Umbilical cord (tissue), 1 donor: ENCODE measurements at regions not wholly inside any gene's neighbourhood (a gene's known extent, or its start where the extent isn't known, plus 50 kb on each side); places are given as distances from the start of the nearest gene placed in this dataset.
"Not testable (repeated sequence)": the region's sequence is repeated elsewhere in the genome, so short reads cannot be mapped to it uniquely, and the experiment has no call there.

ENCODE experiments used
- DNase-seq: peaks from one replicate; pipeline ENCODE4 v3.0.0-alpha.2; 2015; ENCODE audit warnings: low spot score

DNA sequence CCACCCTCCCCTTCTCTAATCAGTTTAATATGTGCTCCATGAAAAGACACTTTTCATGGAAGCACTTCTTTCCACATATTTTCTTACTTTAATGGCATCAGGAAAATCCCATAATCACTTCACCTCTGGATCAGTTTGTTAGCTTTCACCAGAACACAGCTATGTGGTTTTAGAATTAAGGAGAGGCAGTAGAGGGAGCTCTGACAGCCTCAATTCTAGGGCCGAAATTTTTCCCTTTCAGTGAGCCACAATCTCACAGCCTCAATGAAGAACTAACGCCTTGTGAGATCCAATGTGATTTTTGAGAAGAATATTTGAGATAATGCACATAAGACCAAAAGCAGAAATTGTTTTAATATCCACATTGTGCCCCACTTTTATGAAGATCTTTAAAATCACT is 1494.0 kb upstream of the CDH8 start:
- peak; percentile 19 for DNase-seq

DNA sequence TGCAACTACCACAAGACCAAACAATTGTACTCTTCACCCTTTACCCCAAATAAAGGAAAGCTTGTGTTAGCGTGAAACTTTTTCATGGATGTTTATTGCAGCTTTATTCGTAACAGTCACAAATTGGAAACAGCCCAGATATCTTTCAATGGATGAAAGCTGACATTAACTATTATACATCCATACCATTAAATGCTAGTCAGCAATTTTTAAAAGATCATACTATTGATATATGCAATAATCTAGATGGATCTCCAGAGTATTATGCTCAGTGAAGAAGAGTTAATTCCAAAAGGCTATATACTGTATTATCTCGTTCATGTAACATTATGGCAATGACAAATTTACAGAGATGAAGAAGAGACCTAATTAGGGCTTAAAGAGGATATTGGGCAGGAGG is 1491.2 kb upstream of the CDH8 start:
- no peak for DNase-seq

DNA sequence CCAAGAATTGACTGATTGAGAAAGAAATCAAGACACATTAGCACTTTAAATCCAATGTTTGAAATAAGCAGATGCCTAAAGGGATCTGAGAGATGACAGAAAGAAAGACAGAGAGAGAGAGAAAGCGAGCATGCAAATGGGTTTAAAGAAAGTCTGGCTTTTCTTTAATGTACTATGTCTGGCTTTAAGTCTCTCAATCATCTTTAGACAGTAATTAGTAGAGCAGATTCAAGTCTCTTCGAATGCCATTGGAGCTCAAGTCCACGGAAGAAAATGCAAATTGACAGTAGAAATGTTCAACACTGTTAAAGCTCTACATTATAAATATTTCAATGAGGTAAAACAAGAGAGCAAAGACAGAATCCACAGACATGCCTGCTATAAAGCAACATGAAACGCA is 1480.2 kb upstream of the CDH8 start:
- DNase-seq: no peak

DNA sequence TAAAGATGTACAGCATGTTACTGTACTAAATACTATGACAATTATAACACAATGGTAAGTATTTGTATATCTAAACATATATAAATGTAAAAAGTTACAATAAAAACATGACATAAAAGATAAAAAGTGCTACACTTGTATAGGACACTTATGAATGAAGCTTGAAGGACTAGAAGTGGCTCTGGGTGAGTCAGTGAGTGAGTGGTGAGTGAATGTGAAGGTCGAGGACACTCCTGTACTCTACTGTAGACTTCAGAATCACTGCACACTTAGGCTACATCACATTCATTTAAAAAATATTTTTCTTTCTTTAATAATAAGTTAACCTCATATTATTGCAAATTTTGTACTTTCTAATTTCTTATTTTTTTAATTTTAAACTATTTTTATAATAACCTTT is 1476.7 kb upstream of the CDH8 start:
- no peak for DNase-seq

DNA sequence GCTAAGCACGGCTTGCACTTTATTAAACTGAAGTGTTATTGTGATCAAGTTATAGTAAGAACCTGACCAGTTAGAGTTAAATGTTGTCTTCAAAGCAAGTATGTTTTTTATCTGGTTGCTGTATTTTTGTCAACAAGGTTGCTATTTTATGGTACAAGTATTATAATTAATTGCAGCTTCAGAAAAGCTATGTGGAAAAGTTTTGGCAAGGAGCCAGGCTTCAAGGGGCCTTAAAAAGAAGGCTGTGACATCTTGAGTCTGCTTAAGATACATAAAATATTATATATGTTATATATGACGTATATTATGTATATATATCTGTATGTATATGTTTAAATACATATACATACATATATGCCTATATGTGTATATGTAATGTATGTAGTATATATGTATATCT is 1461.2 kb upstream of the CDH8 start:
- no peak for DNase-seq

DNA sequence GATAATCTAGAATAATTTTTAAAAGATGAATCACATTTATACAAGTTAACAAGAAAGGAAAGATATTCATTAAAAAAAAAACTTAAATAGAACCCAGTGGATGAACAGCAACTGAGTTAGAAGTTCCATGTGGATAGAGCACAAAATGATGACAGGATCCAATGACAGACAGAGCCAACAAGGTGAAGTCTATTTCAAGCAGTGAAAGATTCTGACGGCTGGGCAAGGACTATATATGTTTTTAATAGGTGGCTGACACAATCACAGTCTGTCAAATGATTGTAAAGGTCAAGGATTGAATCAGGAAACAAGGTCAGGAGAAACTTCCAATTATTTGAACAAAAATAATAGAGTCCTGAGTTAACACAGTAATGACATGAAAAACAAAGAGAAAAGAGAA is 1460.0 kb upstream of the CDH8 start:
- no peak for DNase-seq

DNA sequence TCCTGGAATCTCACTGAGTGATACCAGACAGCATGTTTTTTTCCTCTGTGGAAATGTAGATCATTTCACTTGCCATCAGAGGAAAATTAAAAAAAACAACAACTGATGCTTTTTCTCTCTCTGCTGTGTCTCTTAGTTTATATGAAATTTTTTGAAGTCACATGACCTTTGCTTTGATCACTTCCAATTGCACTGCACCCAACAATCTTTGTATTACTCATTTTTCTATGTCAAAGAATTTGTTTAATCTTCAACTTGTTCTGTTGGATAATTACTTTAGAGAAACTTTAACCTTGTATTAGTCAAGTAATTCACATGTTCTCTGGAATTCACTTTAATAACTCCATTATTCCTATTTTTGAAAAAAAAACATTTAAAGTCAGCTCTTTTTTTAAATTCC is 1452.7 kb upstream of the CDH8 start:
- no peak for DNase-seq

DNA sequence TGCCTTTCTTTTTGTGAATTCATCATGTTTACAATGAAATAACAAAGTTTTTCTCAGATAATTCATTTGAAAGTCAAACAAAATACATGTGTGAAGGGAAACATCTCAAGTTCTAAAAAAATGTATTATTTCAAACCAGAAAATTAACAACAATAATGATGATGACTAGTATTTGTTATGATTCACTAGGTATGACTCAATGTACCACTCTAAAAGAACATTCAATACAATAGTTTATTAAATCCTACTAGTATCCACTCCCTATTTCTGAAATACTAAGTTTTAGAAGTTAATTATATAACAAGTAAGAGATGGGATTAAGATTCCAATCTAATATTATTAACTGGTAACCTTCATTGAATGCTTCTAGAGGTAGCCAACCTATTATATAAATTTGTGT is 1444.8 kb upstream of the CDH8 start:
- DNase-seq: no peak

DNA sequence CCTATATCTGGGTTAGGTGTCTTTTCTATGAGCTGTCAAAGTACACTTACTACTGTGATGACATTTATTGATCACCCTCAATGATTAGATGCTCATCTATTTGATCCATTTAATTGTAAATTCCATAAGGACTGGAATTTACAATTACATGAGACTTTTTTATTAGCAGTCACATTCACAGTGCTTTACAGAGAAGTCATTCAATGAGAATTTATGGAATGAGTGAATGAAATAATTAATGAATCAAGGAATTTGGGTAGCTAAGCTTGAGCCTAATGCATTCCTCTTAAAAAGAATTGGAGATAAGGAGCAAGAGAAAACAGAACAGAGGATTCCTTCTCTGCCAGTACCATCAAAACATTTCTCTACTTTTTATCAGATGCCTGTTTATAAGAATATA is 1437.5 kb upstream of the CDH8 start:
- no peak for DNase-seq

DNA sequence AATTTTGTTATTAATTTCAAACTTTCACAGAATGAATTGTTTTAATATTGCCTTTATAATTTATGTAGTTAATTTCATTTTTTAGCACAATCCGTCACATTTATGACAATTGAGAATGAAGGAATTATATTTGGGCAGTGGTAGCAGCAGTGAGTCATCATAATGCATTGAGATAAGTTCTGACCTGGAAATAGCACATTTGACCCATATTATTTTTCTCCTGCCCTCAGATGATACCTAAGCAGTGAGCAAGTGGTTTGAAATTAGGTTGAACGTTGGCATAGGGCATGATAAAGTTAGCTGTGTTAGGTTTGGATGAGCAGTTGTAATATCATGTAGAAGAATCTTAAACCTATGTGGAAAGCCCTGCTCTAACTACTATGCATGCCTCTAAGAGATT is 1431.3 kb upstream of the CDH8 start:
- DNase-seq: no peak

DNA sequence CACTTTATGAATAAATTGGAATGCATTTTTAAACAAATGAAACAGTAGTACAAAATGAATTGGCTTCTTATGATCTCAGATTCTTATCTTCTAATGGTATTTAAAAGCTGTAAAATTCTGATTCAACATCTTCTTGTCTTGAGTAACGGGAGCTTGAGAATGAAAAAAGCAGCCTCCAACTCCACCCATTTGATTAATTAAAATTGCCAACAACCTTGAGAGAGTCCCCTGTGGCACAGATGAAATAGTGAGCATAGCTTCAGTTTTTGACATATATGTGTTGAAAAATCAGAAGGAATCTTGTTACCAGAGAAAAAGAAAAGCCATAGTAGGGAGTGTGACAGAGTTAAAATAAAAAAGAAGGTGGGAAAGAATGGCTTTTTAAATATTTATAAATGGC is 1426.1 kb upstream of the CDH8 start:
- no peak for DNase-seq

DNA sequence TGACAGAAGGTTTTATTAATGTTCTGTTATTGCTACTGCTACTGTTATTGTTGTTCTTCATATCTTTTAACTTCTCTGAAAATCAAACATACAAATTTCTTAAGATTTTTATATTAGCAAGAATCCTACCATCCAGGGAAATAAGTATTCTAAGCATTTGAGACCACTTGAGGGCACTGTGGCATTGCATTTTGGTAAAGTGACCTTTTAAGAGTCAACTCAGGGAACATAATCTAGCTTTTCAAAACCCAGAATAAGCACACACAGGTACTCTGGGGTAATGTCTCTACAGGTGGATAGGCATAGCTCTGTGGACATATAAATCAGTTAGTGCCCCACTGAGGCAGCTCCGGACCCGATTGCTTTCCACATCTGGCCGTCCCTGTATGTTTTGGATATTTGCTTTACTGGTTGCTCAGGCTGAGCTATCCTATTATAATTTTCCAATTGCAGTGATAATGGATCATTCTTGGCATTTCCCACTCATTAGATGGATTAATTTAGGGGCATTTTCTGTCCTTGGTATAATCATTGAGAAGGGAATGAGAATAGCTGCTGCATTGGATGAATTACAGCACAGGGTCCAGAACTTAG is 1425.1 kb upstream of the CDH8 start:
- DNase-seq: peak; percentile 83

DNA sequence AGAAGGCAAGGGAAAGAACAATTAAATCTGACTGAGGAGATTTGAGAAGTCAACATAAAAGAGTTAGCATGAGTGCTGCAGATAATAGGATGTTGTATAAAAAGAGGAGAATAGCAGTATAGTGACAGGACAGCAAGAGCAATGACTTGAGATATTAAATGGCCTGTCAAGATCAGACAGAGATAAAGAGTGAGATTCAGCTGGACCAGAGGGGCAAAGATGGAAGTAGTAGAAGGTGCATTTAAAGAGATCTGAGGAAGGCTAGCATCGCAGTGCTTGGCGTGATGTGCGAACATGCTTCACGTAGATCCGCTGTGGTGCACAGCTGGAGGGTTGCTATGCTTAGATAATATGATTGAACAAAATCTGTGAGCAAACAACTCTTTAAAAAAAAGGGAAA is 1422.6 kb upstream of the CDH8 start:
- no peak for DNase-seq

DNA sequence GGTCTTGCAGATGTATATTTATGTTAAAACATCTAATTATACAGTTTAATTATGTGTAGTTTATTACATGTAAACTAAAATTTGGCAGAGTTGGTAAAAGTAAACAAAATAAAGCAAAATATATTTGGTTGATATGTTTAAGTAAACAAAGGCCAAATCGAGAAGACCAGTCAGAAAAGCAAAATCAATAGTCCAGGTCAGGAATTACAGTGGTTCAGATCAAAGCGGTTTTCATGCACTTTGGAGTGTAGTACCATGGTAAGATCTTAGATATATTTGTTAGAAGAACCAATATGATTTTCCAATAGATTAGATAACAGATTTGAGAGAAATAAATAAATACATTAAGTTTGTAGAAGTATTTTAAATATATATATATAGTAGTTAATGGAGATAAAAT is 1421.6 kb upstream of the CDH8 start:
- no peak for DNase-seq

DNA sequence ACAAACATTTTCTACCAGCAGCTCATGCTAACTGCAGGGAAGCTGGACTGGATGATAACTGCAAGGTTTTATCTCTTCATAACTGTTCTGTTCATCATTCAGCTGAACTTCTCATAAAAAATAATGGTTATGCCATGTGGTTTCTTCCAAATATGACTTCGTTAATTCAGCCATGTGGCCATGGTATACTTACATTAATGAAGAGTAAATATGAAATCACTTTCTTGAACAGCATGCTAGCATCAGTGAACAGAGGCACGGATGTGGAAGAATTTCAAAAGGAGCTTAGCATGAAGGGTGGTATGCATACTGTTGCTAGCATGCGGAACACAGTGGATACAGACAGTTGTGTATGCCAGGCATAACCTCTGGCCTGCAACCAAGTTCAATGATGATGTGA is 1417.0 kb upstream of the CDH8 start:
- peak; percentile 52 for DNase-seq

DNA sequence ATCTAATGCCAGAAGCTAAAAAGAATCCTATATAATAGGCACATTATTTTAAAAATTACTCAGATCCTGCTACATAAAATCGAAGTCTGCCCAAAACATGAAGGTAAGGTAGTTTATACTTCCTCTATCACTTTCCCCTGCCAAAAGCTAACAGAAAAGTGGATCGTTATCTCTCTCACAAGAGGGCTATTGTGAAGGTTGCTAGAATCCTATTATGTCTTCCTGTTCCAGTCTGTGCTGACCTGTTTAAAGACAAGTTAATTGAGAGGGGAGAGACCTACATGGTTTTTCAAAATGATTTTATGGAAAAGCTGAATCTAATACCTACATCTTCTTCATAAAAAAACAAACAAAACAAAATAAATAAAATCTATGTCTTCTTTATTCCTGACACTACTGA is 1410.9 kb upstream of the CDH8 start:
- no peak for DNase-seq

DNA sequence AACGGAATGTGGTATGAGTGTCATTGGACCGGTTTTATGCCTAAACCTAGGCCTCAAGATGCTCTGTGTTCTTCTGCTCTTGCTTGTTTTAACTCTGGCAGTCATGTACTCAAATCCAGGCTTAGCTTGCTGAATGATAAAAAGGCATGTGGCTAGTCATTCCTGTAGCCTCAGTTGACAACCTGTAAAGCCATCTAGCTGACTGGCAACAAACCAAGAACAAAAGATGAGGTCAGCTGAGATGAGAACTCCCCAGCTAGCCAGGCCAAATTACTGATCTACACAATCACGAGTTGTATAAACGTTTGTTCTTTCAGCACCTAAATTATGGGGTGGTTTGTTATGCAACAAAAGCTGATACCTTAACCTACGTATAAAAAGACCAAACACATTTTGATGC is 1406.0 kb upstream of the CDH8 start:
- DNase-seq: no peak

DNA sequence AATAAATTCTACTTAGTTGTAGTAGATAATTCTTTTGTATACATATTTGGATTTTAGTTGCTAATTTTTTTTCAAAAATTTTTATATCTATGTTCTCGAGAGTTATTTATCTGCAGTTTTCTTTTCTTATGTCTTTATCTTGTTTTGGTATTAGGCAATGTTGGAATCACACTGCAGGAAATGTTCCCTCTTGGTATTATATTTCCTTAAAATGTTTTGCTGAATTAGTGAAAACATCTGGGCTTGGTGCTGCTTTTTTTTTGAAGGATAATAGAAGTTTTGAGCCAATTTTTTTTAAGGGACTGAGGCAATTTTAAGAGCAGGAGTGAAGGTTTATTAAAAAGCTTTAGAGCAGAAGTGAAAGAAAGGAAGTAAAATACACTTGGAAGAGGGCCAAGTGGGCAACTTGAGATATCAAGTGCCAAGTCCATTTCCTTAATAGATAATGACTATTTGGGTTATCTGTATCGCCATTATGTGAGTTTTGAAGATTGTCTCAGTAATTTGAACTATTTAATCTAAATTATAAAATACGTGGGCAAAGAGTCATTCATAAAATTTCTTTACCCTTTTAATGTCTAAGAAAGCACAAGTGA is 1390.1 kb upstream of the CDH8 start:
- DNase-seq: no peak

DNA sequence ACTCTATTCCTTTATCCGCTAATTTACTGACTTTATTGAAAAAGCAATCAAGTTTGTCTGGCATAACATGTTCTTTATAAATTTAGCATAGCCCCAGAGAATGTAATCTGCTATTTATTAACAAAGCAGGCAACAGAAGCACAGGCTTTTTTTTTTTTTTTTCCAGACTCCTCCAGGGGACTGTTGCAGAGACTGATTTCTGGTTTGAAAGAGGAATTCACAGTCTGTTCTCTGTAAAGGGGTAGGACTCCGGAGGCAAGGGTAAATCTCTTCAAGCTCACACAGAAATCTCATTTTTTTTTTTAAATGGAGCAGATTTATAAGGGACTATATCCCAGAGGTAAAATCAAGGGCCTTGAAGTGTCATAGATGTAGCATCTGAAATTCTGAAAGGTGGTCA is 1386.5 kb upstream of the CDH8 start:
- DNase-seq: no peak

DNA sequence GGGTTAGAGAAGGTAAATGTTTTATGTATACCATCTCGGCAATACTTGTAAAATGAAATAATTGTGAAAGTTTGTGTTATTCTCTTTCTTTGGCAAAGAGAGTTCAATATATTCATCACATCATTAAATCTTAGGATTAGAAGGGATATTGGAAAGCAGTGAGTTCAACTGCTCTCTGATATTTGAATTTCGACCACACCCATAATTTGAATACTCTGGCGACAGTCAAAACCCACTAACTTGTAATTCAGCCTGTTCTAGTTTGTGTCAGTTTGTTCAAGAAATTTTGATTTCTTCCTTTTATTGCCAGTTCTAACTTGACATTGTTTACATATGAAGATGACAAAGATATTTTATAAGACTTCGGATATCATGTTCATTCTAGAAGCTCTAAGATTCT is 1380.5 kb upstream of the CDH8 start:
- no peak for DNase-seq

DNA sequence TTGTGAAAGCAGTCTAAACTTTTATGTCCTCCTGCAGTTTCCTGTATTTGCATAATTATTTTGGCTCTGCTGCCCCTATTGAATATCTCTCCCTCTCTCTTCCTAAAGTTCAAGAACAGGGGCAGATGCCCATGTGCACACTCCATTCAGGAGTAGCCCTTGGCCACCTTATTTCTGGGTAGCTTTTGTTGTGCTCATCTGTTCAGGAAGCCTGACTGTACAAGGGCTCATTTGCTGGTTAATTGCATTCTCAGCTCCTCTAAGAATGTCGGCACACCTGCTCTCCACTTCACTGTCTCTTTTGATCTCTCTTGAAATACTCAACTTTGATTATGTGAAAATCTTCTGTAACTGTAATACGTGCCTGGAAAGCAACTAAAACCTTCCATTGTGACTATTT is 1378.8 kb upstream of the CDH8 start:
- no peak for DNase-seq

DNA sequence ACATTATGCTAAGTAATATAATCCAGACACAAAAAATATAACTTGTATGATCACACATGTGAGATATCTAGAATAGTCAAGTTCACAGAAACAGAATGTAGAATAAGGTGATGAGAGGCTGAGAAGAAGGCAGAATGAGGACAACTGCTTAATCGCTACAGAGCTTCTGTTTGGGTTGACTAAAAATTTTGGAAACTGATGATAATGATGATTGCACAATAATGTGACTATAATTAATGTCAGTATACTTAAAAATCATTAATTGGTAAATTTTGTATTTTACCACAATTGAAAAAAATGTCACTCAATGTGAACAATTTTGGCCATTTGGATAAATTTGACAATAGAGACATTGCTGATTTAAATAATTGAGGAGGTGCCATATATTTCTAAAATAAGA is 1374.4 kb upstream of the CDH8 start:
- no peak for DNase-seq

DNA sequence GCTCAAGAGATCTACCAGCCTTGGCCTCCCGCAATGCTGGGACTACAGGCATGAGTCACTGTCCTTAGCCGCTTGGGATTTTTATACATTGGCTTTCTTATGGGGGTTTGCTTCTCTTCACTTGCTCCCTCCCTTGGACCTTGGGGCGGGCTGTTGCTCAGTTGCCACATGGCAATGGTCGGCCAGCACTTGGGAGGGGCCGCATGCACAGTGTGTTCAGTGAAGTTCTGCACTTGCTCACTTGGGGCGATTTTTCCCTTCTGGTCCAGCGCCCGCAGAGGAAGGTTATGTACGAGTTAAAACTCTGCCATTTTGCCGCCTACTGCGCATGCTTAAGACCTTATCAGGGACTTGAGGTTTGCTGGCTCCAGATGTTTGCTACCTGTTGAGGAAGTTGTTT is 1367.6 kb upstream of the CDH8 start:
- DNase-seq: no peak

DNA sequence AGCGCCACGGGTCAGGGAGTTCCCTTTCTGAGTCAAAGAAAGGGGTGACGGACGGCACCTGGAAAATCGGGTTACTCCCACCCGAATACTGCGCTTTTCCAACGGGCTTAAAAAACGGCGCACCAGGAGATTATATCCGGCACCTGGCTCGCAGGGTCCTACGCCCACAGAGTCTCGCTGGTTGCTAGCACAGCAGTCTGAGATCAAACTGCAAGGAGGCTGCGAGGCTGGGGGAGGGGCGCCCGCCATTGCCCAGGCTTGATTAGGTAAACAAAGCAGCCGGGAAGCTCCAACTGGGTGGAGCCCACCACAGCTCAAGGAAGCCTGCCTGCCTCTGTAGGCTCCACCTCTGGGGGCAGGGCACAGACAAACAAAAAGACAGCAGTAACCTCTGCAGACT is 1352.0 kb upstream of the CDH8 start:
- DNase-seq: not testable (repeated sequence)
